ENCODE measurements at regions not wholly inside any gene's neighbourhood (a gene's known extent, or its start where the extent isn't known, plus 50 kb on each side); places are given as distances from the start of the nearest gene placed in this dataset.

DNA sequence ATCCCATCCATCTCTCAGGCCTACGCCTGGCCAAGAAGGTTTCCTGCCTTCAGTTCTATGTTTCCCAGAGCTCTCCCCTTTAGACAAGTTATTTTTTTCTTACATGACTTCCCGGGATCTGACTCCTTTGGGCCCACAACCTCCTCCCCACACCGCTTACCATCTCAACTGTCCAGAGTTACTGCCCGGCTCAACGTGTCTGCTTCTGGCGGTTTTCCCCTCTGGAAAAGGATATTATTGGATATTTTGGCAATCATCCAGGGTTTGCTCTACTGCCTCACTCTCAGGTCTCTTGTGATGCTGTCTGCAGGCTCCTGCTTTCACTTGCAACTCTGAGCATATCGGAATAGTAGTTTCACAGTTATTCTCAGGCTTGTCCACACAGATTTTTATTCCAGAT, 318.2 kb upstream of the CAMK1G start:
- no peak for TF ChIP-seq RAD21 (IDR thresholded peaks at IDR 0.05; ENCODE audit: low read depth)

GRCh38 chr1:209266590-209267205, 316.8 kb upstream of the CAMK1G start:
- TF ChIP-seq REST (IDR thresholded peaks at IDR 0.05; ENCODE audit: low read depth) (no peak), YY1 (IDR thresholded peaks at IDR 0.05; ENCODE audit: low read depth) (no peak), TCF12 (IDR thresholded peaks at IDR 0.05; ENCODE audit: low read depth) (no peak), RAD21 (IDR thresholded peaks at IDR 0.05; ENCODE audit: low read depth) (no peak), EP300 (IDR thresholded peaks at IDR 0.05; ENCODE audit: borderline replicate concordance) (no peak), TEAD4 (IDR thresholded peaks at IDR 0.05) (no peak), TAF1 (IDR thresholded peaks at IDR 0.05; ENCODE audit: low read depth) (no peak), FOXM1 (IDR thresholded peaks at IDR 0.05; ENCODE audit: borderline replicate concordance, low read depth) (no peak), CEBPB (IDR thresholded peaks at IDR 0.05) (no peak), EGR1 (IDR thresholded peaks at IDR 0.05) (no peak), CREB1 (IDR thresholded peaks at IDR 0.05; ENCODE audit: low read depth) (no peak), ZBTB7A (IDR thresholded peaks at IDR 0.05; ENCODE audit: low read depth) (no peak), NFIC (IDR thresholded peaks at IDR 0.05) (no peak), USF1 (IDR thresholded peaks at IDR 0.05) (no peak), MAX (IDR thresholded peaks at IDR 0.05) (no peak)

DNA sequence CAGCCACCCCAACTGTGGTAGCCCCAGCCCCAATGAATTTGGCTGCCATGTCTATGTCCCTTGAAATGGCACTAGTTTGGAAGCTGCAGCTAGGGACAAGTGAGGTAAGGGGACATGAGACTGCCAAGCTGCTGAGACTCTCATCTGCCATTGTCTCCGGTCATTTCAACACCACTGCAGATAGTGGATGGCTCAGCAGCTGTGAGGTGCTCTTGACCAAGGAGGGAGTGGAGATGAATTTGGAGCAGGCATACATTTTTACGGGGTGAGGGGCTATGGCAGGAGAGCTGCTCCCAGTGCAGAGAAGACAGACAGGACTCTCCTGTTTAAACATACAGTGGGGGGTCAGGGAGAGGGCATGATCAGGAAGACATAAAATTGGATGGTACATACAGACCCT, 315.5 kb upstream of the CAMK1G start:
- no peak for TF ChIP-seq FOXM1 (IDR thresholded peaks at IDR 0.05; ENCODE audit: borderline replicate concordance, low read depth)
- no peak for TF ChIP-seq CREB1 (IDR thresholded peaks at IDR 0.05; ENCODE audit: low read depth)
- no peak for TF ChIP-seq REST (IDR thresholded peaks at IDR 0.05; ENCODE audit: low read depth)
- no peak for TF ChIP-seq TAF1 (IDR thresholded peaks at IDR 0.05; ENCODE audit: low read depth)
- no peak for TF ChIP-seq ZBTB7A (IDR thresholded peaks at IDR 0.05; ENCODE audit: low read depth)
- TF ChIP-seq TEAD4 (IDR thresholded peaks at IDR 0.05) = no peak
- no peak for TF ChIP-seq TCF12 (IDR thresholded peaks at IDR 0.05; ENCODE audit: low read depth)
- no peak for TF ChIP-seq CEBPB (IDR thresholded peaks at IDR 0.05)
- no peak for TF ChIP-seq YY1 (IDR thresholded peaks at IDR 0.05; ENCODE audit: low read depth)
- no peak for TF ChIP-seq USF1 (IDR thresholded peaks at IDR 0.05)
- no peak for TF ChIP-seq MAX (IDR thresholded peaks at IDR 0.05)
- no peak for TF ChIP-seq EP300 (IDR thresholded peaks at IDR 0.05; ENCODE audit: borderline replicate concordance)

- TF ChIP-seq REST (IDR thresholded peaks at IDR 0.05; ENCODE audit: low read depth) = no peak
- no peak for TF ChIP-seq ZBTB7A (IDR thresholded peaks at IDR 0.05; ENCODE audit: low read depth)
- no peak for TF ChIP-seq MAX (IDR thresholded peaks at IDR 0.05)
- no peak for TF ChIP-seq RAD21 (IDR thresholded peaks at IDR 0.05; ENCODE audit: low read depth)
- TF ChIP-seq EP300 (IDR thresholded peaks at IDR 0.05; ENCODE audit: borderline replicate concordance) = no peak
- TF ChIP-seq TEAD4 (IDR thresholded peaks at IDR 0.05) = no peak
- TF ChIP-seq CREB1 (IDR thresholded peaks at IDR 0.05; ENCODE audit: low read depth) = no peak
- no peak for TF ChIP-seq YY1 (IDR thresholded peaks at IDR 0.05; ENCODE audit: low read depth)
- TF ChIP-seq FOXM1 (IDR thresholded peaks at IDR 0.05; ENCODE audit: borderline replicate concordance, low read depth) = no peak
- no peak for TF ChIP-seq TCF12 (IDR thresholded peaks at IDR 0.05; ENCODE audit: low read depth)
- no peak for TF ChIP-seq EGR1 (IDR thresholded peaks at IDR 0.05)
- TF ChIP-seq USF1 (IDR thresholded peaks at IDR 0.05) = no peak
- TF ChIP-seq NFIC (IDR thresholded peaks at IDR 0.05) = no peak
- no peak for TF ChIP-seq TAF1 (IDR thresholded peaks at IDR 0.05; ENCODE audit: low read depth)
Measured at GRCh38 chr1:209268479-209268878, 315.0 kb upstream of the CAMK1G start.

Data from Ishikawa (cell line).